ENCODE measurements at regions not wholly inside any gene's neighbourhood (a gene's known extent, or its start where the extent isn't known, plus 50 kb on each side); places are given as distances from the start of the nearest gene placed in this dataset.
"Not testable (repeated sequence)": the region's sequence is repeated elsewhere in the genome, so short reads cannot be mapped to it uniquely, and the experiment has no call there.

DNA sequence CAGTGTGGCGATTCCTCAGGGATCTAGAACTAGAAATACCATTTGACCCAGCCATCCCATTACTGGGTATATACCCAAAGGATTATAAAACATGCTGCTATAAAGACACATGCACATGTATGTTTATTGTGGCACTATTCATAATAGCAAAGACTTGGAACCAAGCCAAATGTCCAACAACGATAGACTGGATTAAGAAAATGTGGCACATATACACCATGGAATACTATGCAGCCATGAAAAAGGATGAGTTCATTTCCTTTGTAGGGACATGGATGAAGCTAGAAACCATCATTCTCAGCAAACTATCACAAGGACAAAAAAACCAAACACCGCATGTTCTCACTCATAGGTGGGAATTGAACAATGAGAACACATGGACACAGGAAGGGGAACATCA lies 335.8 kb upstream of the PCDH18 start:
- H3K9me3 ChIP-seq (ENCODE audit: control insufficient read depth, insufficient read depth, low read length); intact Hi-C loops (cut with micrococcal nuclease); H3K14ac ChIP-seq (replicated peaks; ENCODE audit: low read depth, low read length); H3K23ac ChIP-seq (ENCODE audit: low read depth, low read length); H3K4ac ChIP-seq (ENCODE audit: low read depth, low read length); H2BK5ac ChIP-seq (ENCODE audit: low read depth, low read length, poor library complexity, severe bottlenecking); H4K20me1 ChIP-seq (ENCODE audit: insufficient read depth, low read length); BruUV-seq (replicated peaks); H2BK15ac ChIP-seq (ENCODE audit: low read depth, low read length); H3K4me2 ChIP-seq (ENCODE audit: low read depth, low read length); H4K8ac ChIP-seq (ENCODE audit: low read depth in 2 of 2, low read length in 2 of 2); H4K91ac ChIP-seq (ENCODE audit: insufficient read depth, low read depth, low read length); POLR2A ChIA-PET (ENCODE audit: unreplicated experiment); H3K9me1 ChIP-seq (ENCODE audit: insufficient read depth, low read length); H4K5ac ChIP-seq (ENCODE audit: low read depth, low read length); ATAC-seq (ENCODE audit: low read depth); H3K36me3 ChIP-seq (ENCODE audit: control insufficient read depth, insufficient read depth, low read length); DNase-seq; H3K27me3 ChIP-seq (ENCODE audit: control insufficient read depth, insufficient read depth, low read length); H3K27ac ChIP-seq (ENCODE audit: insufficient read depth, low read length); H2AK5ac ChIP-seq (ENCODE audit: low read depth, low read length); H2AFZ ChIP-seq (replicated peaks; ENCODE audit: low read length, poor library complexity); H3K18ac ChIP-seq (ENCODE audit: low read depth, low read length); H3K56ac ChIP-seq (ENCODE audit: extremely low read depth, insufficient read depth, low read length); H3K4me3 ChIP-seq (ENCODE audit: insufficient read depth, low read depth, low read length); CTCF ChIA-PET; H3K9ac ChIP-seq (ENCODE audit: low read depth, low read length); dilution Hi-C loops (cut with HindIII; ENCODE audit: low sequenced_read_pairs, unreplicated experiment); H3K4me1 ChIP-seq (ENCODE audit: control insufficient read depth, insufficient read depth, low read length); H2AK9ac ChIP-seq (replicated peaks; ENCODE audit: low read depth, low read length, poor library complexity); H2BK120ac ChIP-seq (ENCODE audit: low read depth, low read length); H3K79me1 ChIP-seq (ENCODE audit: low read depth in 1 of 2, low read length in 2 of 2); H2BK20ac ChIP-seq (ENCODE audit: low read depth, low read length): not testable (repeated sequence)
- WGBS, 2 experiments (ENCODE audit: extremely low coverage in 2 of 2, insufficient read length in 1 of 2): no CpG with 5 or more reads among the region's 3 CpGs
- in situ Hi-C loops (cut with MboI; ENCODE audit: low sequenced_read_pairs): loop anchor here (25.0 kb wide), 1 partner anchor 756 kb away; no protein-coding TSS in a partner anchor

All from IMR-90 (cell line).